Epithelial cell of esophagus (primary cell): ENCODE measurements at regions not wholly inside any gene's neighbourhood (a gene's known extent, or its start where the extent isn't known, plus 50 kb on each side); places are given as distances from the start of the nearest gene placed in this dataset.

Source experiments
- DNase-seq: peaks from one replicate; pipeline ENCODE4 v3.0.0; 2010; ENCODE audit warnings: low read depth
- H3K4me3 ChIP-seq: 2 replicates; pipeline ENCODE4 v1.5.1; 2011; ENCODE audit warnings: mild to moderate bottlenecking, low read length, control low read depth
- TF ChIP-seq, protein P1 (sequence below): IDR thresholded peaks from 2 replicates; pipeline ENCODE4 v1.5.1; 2011; ENCODE audit warnings: low read depth, mild to moderate bottlenecking, low read length, control low read depth, inconsistent platforms; ENCODE audit not compliant: insufficient read depth; ENCODE audit errors: missing control alignments

DNA sequence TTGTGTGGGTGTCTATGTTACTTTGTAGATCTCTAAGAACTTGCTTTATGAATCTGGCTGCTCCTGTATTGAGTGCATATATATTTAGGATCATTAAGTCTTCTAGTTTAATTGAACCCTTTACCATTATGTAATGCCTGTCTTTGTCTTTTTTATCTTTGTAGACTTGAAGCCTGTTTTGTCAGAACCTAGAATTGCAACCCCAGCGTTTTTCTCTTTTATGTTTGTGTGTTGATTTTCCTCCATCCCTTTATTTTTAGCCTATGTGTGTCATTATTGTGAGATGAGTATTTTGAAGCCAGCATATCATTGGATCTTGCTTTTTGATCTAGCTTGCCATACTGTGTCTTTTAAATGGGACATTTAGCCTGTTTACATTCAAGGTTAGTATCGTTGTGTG is 573.2 kb downstream of the BRINP3 start:
- TF ChIP-seq, protein P1, sequence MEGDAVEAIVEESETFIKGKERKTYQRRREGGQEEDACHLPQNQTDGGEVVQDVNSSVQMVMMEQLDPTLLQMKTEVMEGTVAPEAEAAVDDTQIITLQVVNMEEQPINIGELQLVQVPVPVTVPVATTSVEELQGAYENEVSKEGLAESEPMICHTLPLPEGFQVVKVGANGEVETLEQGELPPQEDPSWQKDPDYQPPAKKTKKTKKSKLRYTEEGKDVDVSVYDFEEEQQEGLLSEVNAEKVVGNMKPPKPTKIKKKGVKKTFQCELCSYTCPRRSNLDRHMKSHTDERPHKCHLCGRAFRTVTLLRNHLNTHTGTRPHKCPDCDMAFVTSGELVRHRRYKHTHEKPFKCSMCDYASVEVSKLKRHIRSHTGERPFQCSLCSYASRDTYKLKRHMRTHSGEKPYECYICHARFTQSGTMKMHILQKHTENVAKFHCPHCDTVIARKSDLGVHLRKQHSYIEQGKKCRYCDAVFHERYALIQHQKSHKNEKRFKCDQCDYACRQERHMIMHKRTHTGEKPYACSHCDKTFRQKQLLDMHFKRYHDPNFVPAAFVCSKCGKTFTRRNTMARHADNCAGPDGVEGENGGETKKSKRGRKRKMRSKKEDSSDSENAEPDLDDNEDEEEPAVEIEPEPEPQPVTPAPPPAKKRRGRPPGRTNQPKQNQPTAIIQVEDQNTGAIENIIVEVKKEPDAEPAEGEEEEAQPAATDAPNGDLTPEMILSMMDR: no peak
- no peak overlapping the region for H3K4me3 ChIP-seq
- DNase-seq: no peak

DNA sequence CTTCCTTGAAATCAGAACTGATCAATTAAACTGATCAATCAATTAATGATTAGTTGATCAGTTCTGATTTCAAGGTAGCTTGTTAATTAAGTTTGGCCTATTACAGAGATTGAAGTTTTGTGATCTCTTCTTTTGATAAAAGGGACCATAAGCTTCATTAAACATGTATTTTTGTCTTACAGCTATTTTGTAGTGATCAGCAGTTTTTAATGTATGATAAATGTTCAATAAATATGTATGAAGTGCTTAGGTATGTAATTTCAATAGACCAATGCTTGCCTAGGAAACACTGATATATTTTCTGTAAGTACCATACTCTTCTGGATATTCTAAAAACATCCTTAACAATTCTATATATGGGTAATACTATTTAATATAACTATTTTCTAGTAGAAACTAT is 569.6 kb downstream of the BRINP3 start:
- TF ChIP-seq, protein P1: no peak
- DNase-seq: no peak

DNA sequence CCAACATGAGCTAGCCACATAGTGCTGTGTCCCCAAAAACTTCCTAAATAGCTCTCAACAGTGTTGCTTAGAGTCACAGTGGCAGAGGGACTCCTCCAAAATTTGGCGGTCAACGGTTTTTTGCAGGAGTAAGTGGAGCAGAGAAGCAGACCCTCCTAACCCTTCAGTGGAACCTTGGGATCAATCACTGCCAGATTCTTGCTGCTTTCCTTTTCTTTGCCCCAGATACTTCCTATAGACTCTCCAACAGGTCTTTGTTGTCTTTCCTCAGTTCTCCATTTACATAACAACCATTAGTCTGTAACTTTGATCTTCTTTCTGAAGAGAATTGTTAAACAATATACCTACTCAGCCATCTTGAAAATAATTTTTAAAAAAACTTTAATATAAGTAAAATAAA is 556.1 kb downstream of the BRINP3 start:
- TF ChIP-seq, protein P1: no peak
- no peak overlapping the region for H3K4me3 ChIP-seq
- no peak for DNase-seq

More for the DNA sequence above, 569.6 kb downstream of the BRINP3 start:
- H3K4me3 ChIP-seq: no peak overlapping the region

DNA sequence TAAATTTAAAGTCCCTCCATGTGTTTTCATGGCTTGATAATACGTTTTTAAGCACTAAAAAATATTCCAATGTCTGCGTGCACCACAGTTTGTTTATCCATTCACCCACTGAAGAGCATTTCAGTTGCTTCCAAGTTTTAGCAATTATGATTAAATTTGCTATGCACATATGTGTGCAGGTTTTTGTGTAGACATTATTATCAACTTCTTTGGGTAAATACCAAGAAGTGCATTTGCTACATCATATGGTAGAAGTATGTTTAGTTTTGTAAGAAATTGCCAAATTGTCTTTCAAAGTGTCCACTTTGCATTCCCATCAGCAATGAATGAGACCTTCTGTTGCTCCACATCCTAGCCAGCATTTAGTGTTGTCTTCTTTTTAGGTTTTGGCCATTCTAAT is 550.0 kb downstream of the BRINP3 start:
- no peak overlapping the region for H3K4me3 ChIP-seq
- TF ChIP-seq, protein P1: no peak

DNA sequence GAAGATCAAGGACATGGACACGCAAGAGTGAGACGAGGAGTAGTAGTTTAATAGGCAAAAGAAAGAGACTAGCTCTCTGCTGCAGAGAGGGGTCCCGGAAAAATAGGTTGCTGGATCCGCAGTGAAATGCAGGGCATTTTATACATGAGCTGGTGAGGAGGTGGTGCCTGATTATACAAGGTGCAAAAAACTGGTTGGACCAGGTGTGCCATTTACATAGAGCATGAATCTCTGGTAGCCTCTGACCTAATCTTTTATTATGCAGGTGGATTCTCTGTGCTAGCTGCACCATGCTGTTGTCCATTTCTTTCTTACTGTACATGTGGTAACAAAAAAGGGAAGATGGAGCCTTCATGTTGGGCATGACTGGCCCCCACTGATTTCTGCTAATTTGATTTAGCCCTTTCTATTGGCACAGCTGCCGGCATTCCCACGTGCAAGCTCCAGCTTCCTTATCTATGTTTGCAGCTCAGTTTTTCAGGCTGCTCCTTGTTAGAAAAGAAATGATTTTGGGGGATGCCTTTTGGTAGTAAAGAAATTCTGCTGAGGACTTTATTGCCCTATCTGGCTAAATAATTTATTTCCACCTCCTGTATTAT is 548.1 kb downstream of the BRINP3 start:
- TF ChIP-seq, protein P1: no peak
- DNase-seq: peak; percentile 18
- H3K4me3 ChIP-seq: no peak overlapping the region

More for the DNA sequence above, 550.0 kb downstream of the BRINP3 start:
- DNase-seq: no peak

DNA sequence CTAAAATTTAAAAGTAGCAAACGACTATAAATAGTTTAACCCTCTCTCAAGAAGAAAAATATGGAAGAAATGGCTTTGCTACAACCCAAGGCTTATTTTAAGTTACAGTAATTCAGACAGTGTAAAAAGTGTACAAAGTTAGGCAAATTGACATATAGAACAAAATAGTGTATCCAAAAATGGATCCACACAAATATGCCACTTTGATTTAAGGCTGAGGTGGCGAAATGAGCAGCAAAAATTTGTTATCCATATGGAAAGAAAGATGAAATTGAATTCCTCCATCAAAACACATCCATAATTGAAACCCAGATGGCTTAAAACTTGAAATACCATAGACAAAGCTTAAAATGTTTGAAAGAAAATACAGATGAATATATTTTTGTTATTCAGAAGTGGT is 540.8 kb downstream of the BRINP3 start:
- TF ChIP-seq, protein P1: no peak
- H3K4me3 ChIP-seq: no peak overlapping the region
- no peak for DNase-seq

DNA sequence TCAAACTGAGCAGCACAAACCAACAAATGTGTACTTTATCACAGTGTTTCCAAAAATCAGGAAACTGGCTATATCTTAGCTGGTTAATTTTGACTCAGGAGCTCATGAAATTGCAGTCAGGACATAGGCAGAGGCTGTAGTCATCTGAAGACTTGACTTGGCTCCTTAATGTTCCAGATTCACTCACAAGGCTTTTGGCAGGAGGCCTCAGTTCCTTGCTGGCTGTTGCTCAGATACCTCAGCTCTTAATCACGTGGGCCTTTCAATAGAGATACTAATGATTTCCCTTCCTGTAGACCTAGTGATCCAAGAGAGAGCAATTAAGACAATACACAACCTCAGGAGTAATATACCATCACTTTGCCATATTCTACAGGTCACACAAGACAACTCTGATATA is 537.7 kb downstream of the BRINP3 start:
- TF ChIP-seq, protein P1: no peak
- DNase-seq: peak; percentile 19
- H3K4me3 ChIP-seq: no peak overlapping the region
